Stomach (tissue), 8 donors: ENCODE measurements at regions not wholly inside any gene's neighbourhood (a gene's known extent, or its start where the extent isn't known, plus 50 kb on each side); places are given as distances from the start of the nearest gene placed in this dataset.

Experiments
- DNase-seq, 2 donors: peaks; one replicate each; pipeline versions ENCODE4 v3.0.0 to v3.0.0-alpha.2; 2013 to 2019
- H3K27ac ChIP-seq, 5 donors: fragments of 200-600 bp in 4 of 5; sonication (generic) in 4 of 5; one replicate each; pipeline ENCODE4 v1.5.1; 2013 to 2019; ENCODE audit warnings: mild to moderate bottlenecking in 1 of 5, moderate library complexity in 1 of 5
- H3K27me3 ChIP-seq, 3 donors: fragments of 200-600 bp; sonication (generic); one replicate each; pipeline ENCODE4 v1.5.1; 2017 to 2019; ENCODE audit warnings: mixed run types in 1 of 3
- H3K36me3 ChIP-seq, 4 donors: fragments of 200-600 bp; sonication (generic); 1 replicate in 3 of 4; 2 replicates in 1 of 4; pipeline ENCODE4 v1.5.1; 2016 to 2019
- H3K4me1 ChIP-seq, 4 donors: fragments of 200-600 bp; sonication (generic); one replicate each; pipeline ENCODE4 v1.5.1; 2016 to 2019
- H3K4me3 ChIP-seq, 4 donors: fragments of 200-600 bp; sonication (generic) in 3 of 4; one replicate each; pipeline ENCODE4 v1.5.1; 2016 to 2019; ENCODE audit warnings: mild to moderate bottlenecking in 1 of 4
- H3K9me3 ChIP-seq, 4 donors: fragments of 200-600 bp; sonication (generic); one replicate each; pipeline ENCODE4 v1.5.1; 2016 to 2019
- CTCF ChIP-seq, 7 experiments: fragments of 450-650 bp in 4 of 7; fragments of 200-600 bp in 3 of 7; sonication (generic) in 3 of 7; IDR thresholded peaks; one replicate each; pipeline ENCODE4 v1.5.1; 2016 to 2019; ENCODE audit warnings: antibody characterized with exemption in 7 of 7, control low read depth in 2 of 7, mild to moderate bottlenecking in 1 of 7
- EP300 ChIP-seq: sonication (generic); formaldehyde crosslinking; IDR thresholded peaks from one replicate; pipeline ENCODE4 v1.6.1; 2017; ENCODE audit warnings: antibody characterized with exemption
- POLR2A ChIP-seq, 4 donors: fragments of 450-650 bp; IDR thresholded peaks; one replicate each; pipeline ENCODE4 v1.6.1; 2016; ENCODE audit warnings: antibody characterized with exemption in 4 of 4, control low read depth in 2 of 4, mild to moderate bottlenecking in 1 of 4, moderate library complexity in 1 of 4
- POLR2AphosphoS5 ChIP-seq, 3 donors: sonication (generic); formaldehyde crosslinking; IDR thresholded peaks; one replicate each; pipeline ENCODE4 v1.6.1; 2016; ENCODE audit warnings: antibody characterized with exemption in 3 of 3
- WGBS, 5 donors: extraction: QIAGEN DNeasy Blood & Tissue Kit in 3 of 5; methylation state at CpG; one replicate each; pipeline versions ENCODE4 v1.1.5 to v1.1.7; 2013 to 2018; 5-methylcytosine and 5-hydroxymethylcytosine counted together
- intact Hi-C: fragments of 100-400 bp; cut with DNase I; formaldehyde crosslinking; loops from one replicate; pipeline ENCODE4 v1.15.1; 2023; ENCODE audit warnings: low total_unique reads
- donor health status: healthy with polysubstance abuse.
- donor health status: Bipolar disorder and iron deficiency.
- donor health status: healthy.

- H3K4me3 ChIP-seq = no peak overlapping the region
- intact Hi-C loops = no loop called here
- no peak overlapping the region for H3K27ac ChIP-seq
- peaks cover 0 to 25% (median 0%) of the 10 kb centered on the region in 3 donors for H3K27me3 ChIP-seq
- DNase-seq = no peak
- no peaks in the 10 kb centered on the region for H3K4me1 ChIP-seq
- 82 to 85% (median 84%) methylated on average over 12 of the region's 12 CpGs for WGBS, 5 donors
- TF ChIP-seq CTCF (IDR thresholded peaks at IDR 0.05) (no peak), EP300 (no peak), POLR2AphosphoS5 (IDR thresholded peaks at IDR 0.05) (no peak), POLR2A (IDR thresholded peaks at IDR 0.05) (no peak)
- no peaks in the 10 kb centered on the region for H3K9me3 ChIP-seq
- H3K36me3 ChIP-seq = no peaks in the 10 kb centered on the region
These were observed 322.7 kb downstream of the CTTN start for GRCh38 chr11:70721006-70721405.

- intact Hi-C loops = no loop called here
- TF ChIP-seq POLR2A (IDR thresholded peaks at IDR 0.05) (no peak), POLR2AphosphoS5 (IDR thresholded peaks at IDR 0.05) (no peak), EP300 (no peak), CTCF (IDR thresholded peaks at IDR 0.05) (no peak)
- Histone ChIP-seq H3K4me3 (no peak overlapping the region), H3K36me3 (no peaks in the 10 kb centered on the region), H3K4me1 (peaks cover 0 to 7% (median 1%) of the 10 kb centered on the region in 4 donors), H3K27ac (no peak overlapping the region), H3K27me3 (no peaks in the 10 kb centered on the region), H3K9me3 (peaks cover 0 to 9% (median 0%) of the 10 kb centered on the region in 4 donors)
- DNase-seq = no peak
- WGBS, 5 donors = 84 to 91% (median 89%) methylated on average over 10 of the region's 10 CpGs
These were observed 326.9 kb downstream of the CTTN start for GRCh38 chr11:70725278-70725677.

- no peak for TF ChIP-seq EP300
- no peak for TF ChIP-seq POLR2AphosphoS5 (IDR thresholded peaks at IDR 0.05)
- no peak for TF ChIP-seq CTCF (IDR thresholded peaks at IDR 0.05)
- no peak for TF ChIP-seq POLR2A (IDR thresholded peaks at IDR 0.05)
- WGBS, 5 donors = 82 to 90% (median 83%) methylated on average over 7 of the region's 7 CpGs
- peaks cover 0 to 9% (median 0%) of the 10 kb centered on the region in 4 donors for H3K9me3 ChIP-seq
- H3K36me3 ChIP-seq = no peaks in the 10 kb centered on the region
- H3K4me1 ChIP-seq = peaks cover 0 to 7% (median 2%) of the 10 kb centered on the region in 4 donors
- H3K27ac ChIP-seq = no peak overlapping the region
- DNase-seq = no peak
- no peak overlapping the region for H3K4me3 ChIP-seq
- no peaks in the 10 kb centered on the region for H3K27me3 ChIP-seq
- intact Hi-C loops = no loop called here
These were observed 327.4 kb downstream of the CTTN start for GRCh38 chr11:70725739-70726138.

- Histone ChIP-seq H3K9me3 (peaks cover 0 to 9% (median 0%) of the 10 kb centered on the region in 4 donors), H3K36me3 (no peaks in the 10 kb centered on the region), H3K27me3 (no peaks in the 10 kb centered on the region), H3K27ac (no peak overlapping the region), H3K4me3 (no peak overlapping the region), H3K4me1 (peaks cover 0 to 7% (median 2%) of the 10 kb centered on the region in 4 donors)
- TF ChIP-seq POLR2AphosphoS5 (IDR thresholded peaks at IDR 0.05) (no peak), CTCF (IDR thresholded peaks at IDR 0.05) (no peak), POLR2A (IDR thresholded peaks at IDR 0.05) (no peak), EP300 (no peak)
- DNase-seq = no peak
- intact Hi-C loops = no loop called here
- 88 to 98% (median 95%) methylated on average over 5 of the region's 5 CpGs for WGBS, 5 donors
These were observed 328.7 kb downstream of the CTTN start for GRCh38 chr11:70727021-70727420.
